ENCODE measurements at regions not wholly inside any gene's neighbourhood (a gene's known extent, or its start where the extent isn't known, plus 50 kb on each side); places are given as distances from the start of the nearest gene placed in this dataset.

DNA sequence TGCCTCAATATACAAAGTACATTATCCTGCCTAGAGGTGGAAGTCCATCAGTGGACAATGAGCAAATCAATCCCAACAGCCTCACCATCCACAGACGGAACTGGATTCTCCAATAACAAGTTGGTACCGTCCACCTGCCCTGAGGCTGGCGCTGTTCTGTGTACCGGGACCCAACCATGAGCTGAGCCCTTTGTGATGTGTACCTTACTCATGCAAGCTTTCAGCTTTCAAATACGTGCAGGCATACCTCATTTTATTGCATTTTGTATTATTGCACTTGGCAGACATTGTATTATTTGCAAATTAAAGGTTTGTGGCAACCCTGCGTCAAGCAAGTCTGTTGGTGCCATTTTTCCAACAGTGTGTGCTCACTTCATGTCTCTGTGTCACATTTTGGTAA is 476.0 kb upstream of the MKI67 start:
- no peak for DNase-seq
- Mint-ChIP-seq H3K4me3 (no peak overlapping the region), H3K27ac (no peak overlapping the region), H3K4me1 (ENCODE audit: low read depth) (no peaks in the 10 kb centered on the region), H3K27me3 (ENCODE audit: insufficient read depth) (no peaks in the 10 kb centered on the region), H3K36me3 (ENCODE audit: low read depth) (peaks cover 5% of the 10 kb centered on the region; the same call in 1 of the 2 replicates), H3K9me3 (peaks cover 44% of the 10 kb centered on the region)
- TF ChIP-seq, protein P1, sequence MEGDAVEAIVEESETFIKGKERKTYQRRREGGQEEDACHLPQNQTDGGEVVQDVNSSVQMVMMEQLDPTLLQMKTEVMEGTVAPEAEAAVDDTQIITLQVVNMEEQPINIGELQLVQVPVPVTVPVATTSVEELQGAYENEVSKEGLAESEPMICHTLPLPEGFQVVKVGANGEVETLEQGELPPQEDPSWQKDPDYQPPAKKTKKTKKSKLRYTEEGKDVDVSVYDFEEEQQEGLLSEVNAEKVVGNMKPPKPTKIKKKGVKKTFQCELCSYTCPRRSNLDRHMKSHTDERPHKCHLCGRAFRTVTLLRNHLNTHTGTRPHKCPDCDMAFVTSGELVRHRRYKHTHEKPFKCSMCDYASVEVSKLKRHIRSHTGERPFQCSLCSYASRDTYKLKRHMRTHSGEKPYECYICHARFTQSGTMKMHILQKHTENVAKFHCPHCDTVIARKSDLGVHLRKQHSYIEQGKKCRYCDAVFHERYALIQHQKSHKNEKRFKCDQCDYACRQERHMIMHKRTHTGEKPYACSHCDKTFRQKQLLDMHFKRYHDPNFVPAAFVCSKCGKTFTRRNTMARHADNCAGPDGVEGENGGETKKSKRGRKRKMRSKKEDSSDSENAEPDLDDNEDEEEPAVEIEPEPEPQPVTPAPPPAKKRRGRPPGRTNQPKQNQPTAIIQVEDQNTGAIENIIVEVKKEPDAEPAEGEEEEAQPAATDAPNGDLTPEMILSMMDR (IDR thresholded peaks at IDR 0.05), result no peak

DNA sequence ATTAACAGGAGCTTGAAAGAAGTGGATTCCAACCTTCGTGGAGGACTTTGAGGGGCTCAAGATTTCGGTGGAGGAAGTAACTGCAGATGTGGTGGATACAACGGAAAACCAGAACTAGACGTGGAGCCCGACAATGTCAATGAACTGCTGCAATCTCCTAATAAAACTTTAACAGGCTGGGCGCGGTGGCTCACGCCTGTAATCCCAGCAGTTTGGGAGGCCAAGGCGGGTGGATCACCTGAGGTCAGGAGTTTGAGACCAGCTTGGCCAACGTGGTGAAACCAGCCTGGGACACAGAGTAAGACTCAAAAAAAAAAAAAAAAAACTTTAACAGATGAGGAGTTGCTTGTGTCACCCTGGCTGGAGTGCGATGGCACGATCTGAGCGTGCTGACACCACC is 477.8 kb upstream of the MKI67 start:
- no peak for DNase-seq

DNA sequence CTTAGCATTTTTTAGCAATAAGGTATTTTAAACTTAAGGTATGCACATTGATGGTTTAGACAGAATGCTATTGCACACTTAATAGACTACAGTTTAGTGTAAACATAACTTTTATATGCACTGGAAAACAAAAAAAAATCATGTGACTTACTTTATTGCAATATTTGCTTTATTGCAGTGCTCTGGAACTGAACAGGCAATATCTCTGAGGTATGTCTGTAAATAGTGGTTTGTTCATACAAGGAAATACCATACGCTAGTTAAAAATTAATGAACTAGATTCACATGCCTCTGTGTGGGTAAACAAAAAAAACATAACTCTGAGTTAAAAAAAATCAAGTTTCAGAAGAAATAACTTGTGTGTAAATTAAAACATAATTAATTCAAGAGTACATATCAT is 479.0 kb upstream of the MKI67 start:
- TF ChIP-seq, protein P1 (IDR thresholded peaks at IDR 0.05), result no peak
- no peak for DNase-seq
- no peaks in the 10 kb centered on the region for H3K4me1 Mint-ChIP-seq (ENCODE audit: low read depth)
- H3K4me3 Mint-ChIP-seq, result no peak overlapping the region
- H3K36me3 Mint-ChIP-seq (ENCODE audit: low read depth), result peaks cover 5% of the 10 kb centered on the region; the same call in 1 of the 2 replicates
- no peaks in the 10 kb centered on the region for H3K27me3 Mint-ChIP-seq (ENCODE audit: insufficient read depth)
- H3K9me3 Mint-ChIP-seq, result peaks cover 50% of the 10 kb centered on the region
- no peak overlapping the region for H3K27ac Mint-ChIP-seq

More for the DNA sequence above, 477.8 kb upstream of the MKI67 start:
- H3K9me3 Mint-ChIP-seq, result peaks cover 57% of the 10 kb centered on the region
- H3K4me3 Mint-ChIP-seq, result no peak overlapping the region
- no peaks in the 10 kb centered on the region for H3K4me1 Mint-ChIP-seq (ENCODE audit: low read depth)
- H3K36me3 Mint-ChIP-seq (ENCODE audit: low read depth), result peaks cover 5% of the 10 kb centered on the region; the same call in 1 of the 2 replicates
- H3K27ac Mint-ChIP-seq, result no peak overlapping the region
- TF ChIP-seq, protein P1 (IDR thresholded peaks at IDR 0.05), result no peak
- no peaks in the 10 kb centered on the region for H3K27me3 Mint-ChIP-seq (ENCODE audit: insufficient read depth)

DNA sequence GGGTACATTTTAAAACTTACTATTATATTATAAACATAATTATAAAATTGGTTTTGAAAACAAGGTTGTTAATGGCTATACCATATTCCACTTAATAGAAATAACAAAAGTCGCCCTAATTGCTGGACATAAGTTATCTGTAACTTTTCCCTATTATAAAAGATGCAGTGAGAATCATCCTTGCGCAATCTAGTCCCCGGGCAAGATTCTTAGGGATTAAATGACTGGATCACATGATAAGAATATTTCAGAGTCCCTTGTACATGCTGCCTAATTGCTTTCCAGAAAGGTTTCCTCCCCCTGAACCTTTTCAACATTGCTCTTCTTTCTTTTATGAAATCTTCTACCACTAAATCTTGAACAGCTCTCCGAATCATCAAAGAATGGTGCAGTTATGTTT is 479.8 kb upstream of the MKI67 start:
- no peak overlapping the region for H3K4me3 Mint-ChIP-seq
- peaks cover 49% of the 10 kb centered on the region for H3K9me3 Mint-ChIP-seq
- H3K4me1 Mint-ChIP-seq (ENCODE audit: low read depth), result no peaks in the 10 kb centered on the region
- peaks cover 5% of the 10 kb centered on the region; the same call in 1 of the 2 replicates for H3K36me3 Mint-ChIP-seq (ENCODE audit: low read depth)
- no peak for DNase-seq
- TF ChIP-seq, protein P1 (IDR thresholded peaks at IDR 0.05), result no peak
- H3K27me3 Mint-ChIP-seq (ENCODE audit: insufficient read depth), result no peaks in the 10 kb centered on the region
- no peak overlapping the region for H3K27ac Mint-ChIP-seq

DNA sequence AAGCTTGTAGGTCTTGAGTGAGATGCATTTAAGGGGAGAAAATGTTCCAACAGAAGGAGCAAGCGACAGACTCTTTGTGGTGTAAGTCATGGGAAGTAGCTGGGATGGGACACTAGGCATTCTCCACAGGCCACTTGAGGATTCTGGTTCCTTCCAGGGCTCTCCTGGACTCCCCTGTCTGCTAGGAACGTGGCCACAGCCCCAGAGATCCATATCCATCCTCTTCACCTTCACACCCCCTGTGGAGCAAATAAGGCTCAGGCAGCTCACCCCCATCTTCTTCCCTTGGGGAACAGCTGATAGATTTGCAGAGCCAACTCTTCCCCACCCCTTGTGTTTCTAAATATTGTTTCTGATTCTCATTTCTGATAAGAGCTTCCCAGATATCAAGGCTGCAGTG is 482.6 kb upstream of the MKI67 start:
- Mint-ChIP-seq H3K36me3 (ENCODE audit: low read depth) (peaks cover 7% of the 10 kb centered on the region; the same call in 1 of the 2 replicates), H3K4me3 (no peak overlapping the region), H3K4me1 (ENCODE audit: low read depth) (no peaks in the 10 kb centered on the region), H3K27me3 (ENCODE audit: insufficient read depth) (no peaks in the 10 kb centered on the region), H3K9me3 (peaks cover 44% of the 10 kb centered on the region), H3K27ac (no peak overlapping the region)
- TF ChIP-seq, protein P1 (IDR thresholded peaks at IDR 0.05), result no peak
- DNase-seq, result no peak

DNA sequence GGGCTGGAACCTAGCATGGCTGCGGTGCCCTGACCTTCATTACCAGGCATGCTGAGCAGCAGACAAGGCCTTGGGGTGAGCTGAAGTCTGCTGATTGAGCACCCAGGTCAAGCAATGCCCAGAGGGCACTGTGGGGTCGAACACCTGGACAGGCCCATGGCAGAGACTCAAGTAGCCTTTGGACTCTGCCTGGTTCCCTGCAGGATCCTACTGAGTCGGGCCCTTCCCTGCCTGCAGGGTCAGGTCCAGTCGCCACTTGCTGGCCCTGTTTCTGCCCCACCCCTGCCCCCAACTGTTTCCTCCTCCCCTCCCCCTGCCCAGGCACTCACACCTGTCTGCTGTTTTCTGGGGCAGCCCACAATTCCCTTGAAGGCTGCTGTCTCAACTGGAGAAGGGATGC is 483.2 kb upstream of the MKI67 start:
- TF ChIP-seq, protein P1 (IDR thresholded peaks at IDR 0.05), result no peak
- peaks cover 46% of the 10 kb centered on the region for H3K9me3 Mint-ChIP-seq
- H3K36me3 Mint-ChIP-seq (ENCODE audit: low read depth), result peaks cover 5% of the 10 kb centered on the region; the same call in 1 of the 2 replicates
- H3K27me3 Mint-ChIP-seq (ENCODE audit: insufficient read depth), result no peaks in the 10 kb centered on the region
- no peak overlapping the region for H3K27ac Mint-ChIP-seq
- DNase-seq, result no peak
- no peaks in the 10 kb centered on the region for H3K4me1 Mint-ChIP-seq (ENCODE audit: low read depth)
- no peak overlapping the region for H3K4me3 Mint-ChIP-seq

Measured in HFFc6 (cell line).